ENCODE measurements at regions not wholly inside any gene's neighbourhood (a gene's known extent, or its start where the extent isn't known, plus 50 kb on each side); places are given as distances from the start of the nearest gene placed in this dataset.

GRCh38 chr6:47970826-47971225, 140.2 kb downstream of the PTCHD4 start:
- intact Hi-C loops (cut with micrococcal nuclease): no loop called here
- CTCF ChIA-PET: no interaction called here
- TF ChIP-seq CTCF (IDR thresholded peaks at IDR 0.05): no peak

GRCh38 chr6:47967843-47968242, 143.2 kb downstream of the PTCHD4 start:
- ChIA-PET CTCF (no interaction called here), POLR2A (no interaction called here)
- DNase-seq (no peak), ATAC-seq (no peak)
- TF ChIP-seq CTCF (IDR thresholded peaks at IDR 0.05): no peak
- no peak overlapping the region for H3K27ac Mint-ChIP-seq
- H3K27me3 Mint-ChIP-seq: no peaks in the 10 kb centered on the region
- H3K4me1 Mint-ChIP-seq (ENCODE audit: low read depth): no peaks in the 10 kb centered on the region
- no peaks in the 10 kb centered on the region for H3K36me3 Mint-ChIP-seq (ENCODE audit: low read depth)
- intact Hi-C loops (cut with micrococcal nuclease): no loop called here
- H3K4me3 Mint-ChIP-seq: no peak overlapping the region
- no peaks in the 10 kb centered on the region for H3K9me3 Mint-ChIP-seq

More at GRCh38 chr6:47970826-47971225, 140.2 kb downstream of the PTCHD4 start:
- H3K36me3 Mint-ChIP-seq (ENCODE audit: low read depth): no peaks in the 10 kb centered on the region
- DNase-seq (no peak), ATAC-seq (no peak)
- H3K27ac Mint-ChIP-seq: no peak overlapping the region
- POLR2A ChIA-PET: no interaction called here
- no peaks in the 10 kb centered on the region for H3K27me3 Mint-ChIP-seq
- H3K4me1 Mint-ChIP-seq (ENCODE audit: low read depth): no peaks in the 10 kb centered on the region
- no peak overlapping the region for H3K4me3 Mint-ChIP-seq
- H3K9me3 Mint-ChIP-seq: no peaks in the 10 kb centered on the region

GRCh38 chr6:47964969-47965368, 146.0 kb downstream of the PTCHD4 start:
- POLR2A ChIA-PET: no interaction called here
- no peak for ATAC-seq

GRCh38 chr6:47952640-47953039, 158.4 kb downstream of the PTCHD4 start:
- no peak overlapping the region for H3K4me3 Mint-ChIP-seq
- ATAC-seq: no peak
- ChIA-PET POLR2A (no interaction called here), CTCF (no interaction called here)
- intact Hi-C loops (cut with micrococcal nuclease): no loop called here
- DNase-seq: no peak
- H3K9me3 Mint-ChIP-seq: no peaks in the 10 kb centered on the region
- H3K4me1 Mint-ChIP-seq (ENCODE audit: low read depth): no peaks in the 10 kb centered on the region
- no peaks in the 10 kb centered on the region for H3K27me3 Mint-ChIP-seq
- no peak overlapping the region for H3K27ac Mint-ChIP-seq
- no peak for TF ChIP-seq CTCF (IDR thresholded peaks at IDR 0.05)
- H3K36me3 Mint-ChIP-seq (ENCODE audit: low read depth): no peaks in the 10 kb centered on the region

More at GRCh38 chr6:47964969-47965368, 146.0 kb downstream of the PTCHD4 start:
- no peak for DNase-seq
- intact Hi-C loops (cut with micrococcal nuclease): no loop called here
- H3K4me1 Mint-ChIP-seq (ENCODE audit: low read depth): no peaks in the 10 kb centered on the region
- H3K9me3 Mint-ChIP-seq: no peaks in the 10 kb centered on the region
- no peak overlapping the region for H3K27ac Mint-ChIP-seq
- no peak for TF ChIP-seq CTCF (IDR thresholded peaks at IDR 0.05)
- no peaks in the 10 kb centered on the region for H3K36me3 Mint-ChIP-seq (ENCODE audit: low read depth)
- H3K4me3 Mint-ChIP-seq: no peak overlapping the region
- CTCF ChIA-PET: no interaction called here
- no peaks in the 10 kb centered on the region for H3K27me3 Mint-ChIP-seq

- Mint-ChIP-seq H3K9me3 (no peaks in the 10 kb centered on the region), H3K4me1 (ENCODE audit: low read depth) (no peaks in the 10 kb centered on the region), H3K4me3 (no peak overlapping the region), H3K27ac (no peak overlapping the region), H3K27me3 (peaks cover 2% of the 10 kb centered on the region), H3K36me3 (ENCODE audit: low read depth) (no peaks in the 10 kb centered on the region)
- DNase-seq: no peak
- POLR2A ChIA-PET: no interaction called here
- intact Hi-C loops (cut with micrococcal nuclease): no loop called here
- no peak for ATAC-seq
- CTCF ChIA-PET: no interaction called here
- no peak for TF ChIP-seq CTCF (IDR thresholded peaks at IDR 0.05)
These were observed 163.0 kb downstream of the OPN5 start for GRCh38 chr6:47944846-47945245.

All from activated CD8-positive, alpha-beta T cell treated with anti-CD3 and anti-CD28 coated beads for 36 hours (primary cell).